CD4-positive, alpha-beta T cell treated with Interleukin-10 for 1 hour (primary cell): ENCODE measurements at regions not wholly inside any gene's neighbourhood (a gene's known extent, or its start where the extent isn't known, plus 50 kb on each side); places are given as distances from the start of the nearest gene placed in this dataset.
"Not testable (repeated sequence)": the region's sequence is repeated elsewhere in the genome, so short reads cannot be mapped to it uniquely, and the experiment has no call there.

Source experiments
- DNase-seq: peaks from one replicate; pipeline ENCODE4 v3.0.0-alpha.2; 2020

- no peak for DNase-seq
These were observed 105.0 kb upstream of the RBBP8 start for GRCh38 chr18:22828171-22828570.

DNA sequence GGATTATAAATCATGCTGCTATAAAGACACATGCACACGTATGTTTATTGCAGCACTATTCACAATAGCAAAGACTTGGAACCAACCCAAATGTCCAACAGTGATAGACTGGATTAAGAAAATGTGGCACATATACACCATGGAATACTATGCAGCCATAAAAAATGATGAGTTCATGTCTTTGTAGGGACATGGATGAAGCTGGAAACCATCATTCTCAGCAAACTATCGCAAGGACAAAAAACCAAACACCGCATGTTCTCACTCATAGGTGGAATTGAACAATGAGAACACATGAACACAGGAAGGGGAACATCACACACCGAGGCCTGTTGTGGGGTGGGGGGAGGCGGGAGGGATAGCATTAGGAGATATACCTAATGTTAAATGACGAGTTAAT is 104.5 kb upstream of the RBBP8 start:
- DNase-seq = not testable (repeated sequence)

GRCh38 chr18:22829781-22830180 is 103.3 kb upstream of the RBBP8 start:
- DNase-seq = no peak

GRCh38 chr18:22830511-22830910 is 102.6 kb upstream of the RBBP8 start:
- no peak for DNase-seq

DNA sequence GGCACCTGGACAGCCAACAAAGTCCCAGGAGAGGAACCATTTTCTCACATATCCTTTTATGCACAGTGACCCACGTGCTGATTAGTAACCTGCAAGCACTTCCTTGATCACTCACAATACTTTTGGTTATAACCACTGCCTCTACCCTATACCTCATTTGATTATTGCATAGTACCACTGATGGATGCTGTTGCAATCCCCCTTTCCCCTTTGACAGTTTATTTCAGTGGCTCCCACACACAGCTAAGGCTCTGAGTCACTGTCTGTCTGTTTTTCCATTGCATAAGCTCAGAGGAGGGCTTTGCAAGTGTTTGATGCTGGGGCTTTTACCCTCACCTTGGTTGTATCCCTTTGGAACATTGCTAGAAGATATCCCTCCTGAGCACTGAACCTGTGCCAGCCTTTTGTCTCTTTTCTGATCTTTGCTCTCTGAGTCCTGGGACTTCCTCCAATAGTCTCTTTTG is 101.7 kb upstream of the RBBP8 start:
- no peak for DNase-seq

DNA sequence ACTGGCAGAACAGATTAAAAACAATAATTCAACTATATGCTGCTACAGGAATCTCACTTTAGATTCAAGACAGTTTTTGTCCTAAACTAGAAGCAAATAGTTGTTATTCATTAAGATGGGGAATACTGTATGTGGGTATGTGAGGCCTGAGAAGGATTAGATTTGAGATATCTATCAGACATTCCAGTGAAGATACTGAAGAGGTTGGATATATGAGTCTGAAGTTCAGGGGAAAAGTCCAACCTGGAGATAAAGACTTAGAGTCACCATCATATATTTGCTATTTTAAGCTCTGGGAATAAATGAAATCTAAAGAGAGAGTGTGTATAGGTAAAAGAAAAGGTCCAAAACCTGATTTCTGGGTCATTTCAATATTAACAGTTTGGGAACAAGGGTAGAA is 96.2 kb upstream of the RBBP8 start:
- DNase-seq = no peak

DNA sequence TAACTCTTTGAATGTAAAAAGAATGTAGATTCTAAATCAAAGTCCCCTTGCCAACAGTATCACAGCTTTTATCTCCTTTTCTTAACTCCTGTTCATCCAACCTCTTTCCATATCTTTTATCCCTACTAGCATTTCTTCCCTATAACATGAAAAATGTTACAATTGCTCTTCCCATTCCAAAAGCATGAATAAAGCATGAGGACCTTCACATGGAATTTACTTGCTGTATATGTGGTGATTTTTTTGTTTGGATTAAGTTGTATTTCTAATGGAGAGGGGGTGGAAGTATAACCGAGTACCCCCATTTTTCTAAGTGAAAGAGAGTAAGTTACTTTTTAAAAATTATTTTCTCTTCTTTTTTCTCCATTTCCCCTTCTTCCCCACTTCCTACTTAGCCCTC is 94.9 kb upstream of the RBBP8 start:
- DNase-seq = no peak

GRCh38 chr18:22838639-22839277 is 94.4 kb upstream of the RBBP8 start:
- peak; percentile 3 for DNase-seq

GRCh38 chr18:22839340-22839821 is 93.7 kb upstream of the RBBP8 start:
- DNase-seq = no peak

- no peak for DNase-seq
These were observed 92.5 kb upstream of the RBBP8 start for GRCh38 chr18:22840606-22841144.

- no peak for DNase-seq
These were observed 91.3 kb upstream of the RBBP8 start for GRCh38 chr18:22841840-22842239.

- DNase-seq = no peak
These were observed 88.9 kb upstream of the RBBP8 start for GRCh38 chr18:22844190-22844589.

DNA sequence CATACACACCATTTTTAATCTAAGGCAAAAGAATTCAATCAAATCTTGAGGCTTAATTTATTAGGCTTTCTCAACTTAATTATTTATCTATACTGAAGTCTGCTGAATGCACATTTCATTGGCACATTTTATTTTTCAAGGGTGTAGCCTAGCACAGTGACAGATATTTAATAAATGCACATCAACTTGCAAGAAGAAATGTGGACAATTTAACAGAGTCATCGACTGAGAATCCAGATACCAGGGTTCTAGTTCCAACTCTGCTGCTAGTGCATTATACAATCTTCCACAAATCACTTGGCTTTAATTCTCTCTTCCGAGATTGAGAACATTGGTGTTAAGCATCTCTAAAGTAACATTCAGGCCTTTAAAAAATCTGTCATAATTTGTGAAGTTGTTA is 88.5 kb upstream of the RBBP8 start:
- no peak for DNase-seq

GRCh38 chr18:22846088-22846683 is 86.9 kb upstream of the RBBP8 start:
- no peak for DNase-seq

DNA sequence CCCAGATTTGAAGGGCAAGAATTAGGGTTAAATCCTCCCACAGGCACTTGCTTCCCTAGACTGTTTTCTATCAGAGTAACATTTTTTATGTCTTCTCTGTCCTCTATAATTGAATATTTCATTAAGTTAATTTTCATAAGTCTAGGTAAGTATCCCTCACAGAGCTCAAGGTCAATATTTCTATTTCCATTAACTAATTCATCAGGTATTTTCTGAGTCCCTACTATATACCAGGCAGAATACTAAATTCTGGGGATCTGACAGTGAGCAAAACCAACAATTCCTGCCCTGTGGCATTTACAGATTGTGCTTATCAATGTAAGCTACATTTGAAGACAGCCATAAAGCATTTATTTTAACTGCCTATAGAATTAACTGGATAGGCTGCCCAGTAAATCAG is 86.4 kb upstream of the RBBP8 start:
- no peak for DNase-seq

DNA sequence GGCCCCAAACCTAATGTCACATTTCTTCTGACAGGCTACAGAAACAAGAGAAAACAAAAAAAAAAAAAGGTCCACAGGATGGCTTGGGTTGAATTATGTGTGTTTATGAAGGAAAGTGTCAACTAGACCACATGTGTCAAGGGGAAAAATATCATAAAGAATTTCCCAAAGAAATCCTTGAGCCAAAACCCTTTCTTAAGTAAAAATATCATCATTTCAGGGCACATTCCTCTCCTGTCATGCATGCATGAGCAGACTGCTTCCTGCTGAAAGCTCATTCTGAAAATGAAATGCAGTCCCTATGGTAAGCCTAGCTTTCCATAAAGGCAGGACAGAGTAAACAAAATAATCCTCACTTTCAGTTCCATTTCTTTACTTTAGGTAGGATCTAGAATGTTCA is 85.7 kb upstream of the RBBP8 start:
- no peak for DNase-seq

- DNase-seq = no peak
These were observed 85.2 kb upstream of the RBBP8 start for GRCh38 chr18:22847867-22848451.

DNA sequence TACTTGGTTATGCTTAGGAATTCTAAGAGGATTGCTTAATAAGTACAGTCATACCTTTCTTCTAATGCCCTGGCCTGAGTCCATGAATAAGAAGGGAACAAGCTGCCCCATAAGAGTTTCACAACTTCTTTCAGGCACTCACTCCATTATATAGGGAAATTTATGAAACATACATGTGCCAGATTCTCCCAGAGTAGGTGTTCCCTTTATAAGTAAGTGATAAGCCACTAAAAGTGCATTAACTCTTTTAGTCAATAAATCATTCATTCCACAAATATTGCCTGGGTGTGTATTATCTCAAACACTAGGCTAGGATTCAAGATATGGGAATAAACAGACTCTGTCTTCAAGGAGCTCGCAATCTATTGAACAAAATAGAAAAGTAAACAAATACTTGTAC is 84.5 kb upstream of the RBBP8 start:
- no peak for DNase-seq

- no peak for DNase-seq
These were observed 76.3 kb upstream of the RBBP8 start for GRCh38 chr18:22856870-22857269.

DNA sequence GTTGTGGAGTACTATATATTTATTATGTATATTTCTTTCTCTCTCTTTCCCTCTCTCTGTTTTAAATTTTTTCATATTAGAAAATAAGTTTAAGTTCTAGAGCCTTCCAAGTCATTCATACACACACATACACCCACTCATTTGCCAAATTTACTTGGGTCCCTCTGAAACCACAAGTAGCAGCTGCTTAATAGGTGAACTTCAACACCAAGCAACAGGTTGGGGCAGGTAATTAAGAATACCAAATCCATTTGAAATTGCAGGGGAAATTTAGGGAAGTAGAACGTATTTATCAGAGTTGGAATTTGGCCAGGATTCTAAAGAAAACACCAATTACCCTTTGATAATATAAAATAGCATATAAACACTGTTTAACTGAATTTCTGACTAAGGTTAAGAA is 75.0 kb upstream of the RBBP8 start:
- DNase-seq = no peak

DNA sequence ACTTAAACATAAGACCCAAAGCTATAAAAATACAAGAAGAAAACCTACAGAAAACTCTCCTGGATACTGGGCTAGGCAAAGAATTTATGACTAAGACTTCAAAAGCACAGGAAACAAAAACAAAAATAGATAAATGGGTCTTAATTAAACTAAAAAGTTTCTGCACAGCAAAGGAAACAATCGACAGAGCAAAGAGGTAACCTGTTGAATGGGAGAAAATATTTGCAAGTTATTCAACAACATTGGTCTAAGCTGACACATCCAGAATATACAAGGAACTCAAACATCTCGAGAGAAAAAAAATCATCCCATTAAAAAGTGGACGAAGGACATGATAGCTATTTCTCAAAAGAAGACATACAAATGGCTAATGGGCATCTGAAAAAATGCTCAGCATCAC is 72.3 kb upstream of the RBBP8 start:
- DNase-seq = no peak

GRCh38 chr18:22865354-22866116 is 67.6 kb upstream of the RBBP8 start:
- no peak for DNase-seq

GRCh38 chr18:22868831-22869230 is 64.3 kb upstream of the RBBP8 start:
- DNase-seq = no peak
